GDM1 (cell line): ENCODE measurements at regions not wholly inside any gene's neighbourhood (a gene's known extent, or its start where the extent isn't known, plus 50 kb on each side); places are given as distances from the start of the nearest gene placed in this dataset.
"Not testable (repeated sequence)": the region's sequence is repeated elsewhere in the genome, so short reads cannot be mapped to it uniquely, and the experiment has no call there.

Experiments
- DNase-seq: peaks from one replicate; lab custom pipeline; 2025; lab: John Stamatoyannopoulos, UW

DNA sequence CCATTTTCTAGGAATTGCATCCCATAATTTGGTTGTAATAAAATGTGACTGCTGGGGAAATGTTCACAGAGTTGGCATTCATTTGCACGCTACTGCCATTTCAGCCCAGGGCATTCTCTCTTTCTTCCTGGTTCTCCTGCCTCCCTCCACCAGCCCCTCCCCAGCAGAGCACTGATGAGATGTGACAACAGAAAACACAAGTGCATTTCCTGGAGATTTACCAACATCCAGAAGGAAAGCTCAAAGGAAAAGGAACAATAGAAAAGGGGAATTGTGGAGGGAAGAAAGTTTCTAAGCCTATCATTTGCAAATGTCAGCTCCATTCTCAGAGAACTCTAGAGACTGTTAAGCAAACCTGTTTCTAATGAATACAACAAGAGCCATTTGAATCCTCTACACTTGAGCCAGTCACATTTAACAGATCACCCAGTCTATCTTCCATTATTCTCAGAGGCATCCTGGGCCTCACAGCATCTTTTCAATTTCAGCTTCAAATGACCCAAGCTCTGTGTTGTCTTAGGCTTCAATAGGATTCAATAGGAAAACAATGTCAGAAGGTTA is 395.6 kb upstream of the PBX1 start:
- no peak for DNase-seq

DNA sequence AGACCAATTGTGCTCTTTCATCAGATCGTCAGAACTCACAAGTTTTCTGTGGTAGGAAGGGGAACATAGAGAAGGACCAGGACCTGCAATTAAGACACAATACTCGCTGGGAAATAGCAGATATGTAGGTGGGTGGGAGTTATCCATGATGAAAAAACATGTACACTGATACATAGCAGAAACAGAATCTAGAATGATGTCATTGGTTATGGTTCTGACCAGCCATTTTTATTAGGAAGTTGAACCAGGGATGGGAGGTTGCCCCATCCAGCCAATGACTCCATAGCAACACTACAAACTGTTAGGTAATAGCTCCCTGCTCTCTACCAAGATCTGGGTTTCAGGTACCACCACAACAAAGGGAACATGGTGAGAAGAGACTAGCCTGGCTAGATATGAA is 393.5 kb upstream of the PBX1 start:
- no peak for DNase-seq

DNA sequence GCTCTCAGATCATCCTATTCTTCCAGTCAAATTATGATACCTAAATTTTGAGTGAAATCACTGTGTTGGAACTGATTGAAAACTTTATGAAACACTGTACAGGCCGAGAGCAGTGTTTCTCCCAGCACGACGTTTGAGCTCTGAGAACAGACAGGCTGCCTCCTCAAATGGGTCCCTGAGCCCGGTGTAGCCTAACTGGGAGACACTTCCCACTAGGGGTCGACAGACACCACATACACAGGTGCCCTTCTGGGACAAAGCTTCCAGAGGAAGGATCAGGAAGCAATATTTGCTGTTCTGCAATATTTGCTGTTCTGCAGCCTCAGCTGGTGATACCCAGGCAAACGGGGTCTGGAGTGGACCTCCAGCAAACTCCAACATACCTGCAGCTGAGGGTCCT is 392.5 kb upstream of the PBX1 start:
- not testable (repeated sequence) for DNase-seq

DNA sequence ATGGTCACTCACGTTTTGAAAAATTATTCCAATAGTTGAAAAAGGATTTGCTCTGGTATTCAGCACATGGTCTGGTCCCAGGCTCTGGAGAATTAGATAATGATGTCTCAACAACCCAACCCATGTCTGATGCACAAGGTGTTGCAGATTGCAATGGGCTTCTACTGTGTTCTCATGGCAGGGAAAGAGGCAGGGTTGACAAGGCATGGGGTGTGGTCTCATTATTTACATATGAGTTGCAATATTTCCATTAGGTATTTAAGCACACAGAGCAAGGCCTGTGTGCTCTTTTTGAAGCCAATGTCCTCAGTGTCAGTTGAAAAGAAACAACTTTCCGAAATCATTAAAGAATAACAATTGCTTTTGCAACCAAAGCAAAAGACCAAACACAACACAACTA is 381.9 kb upstream of the PBX1 start:
- no peak for DNase-seq

DNA sequence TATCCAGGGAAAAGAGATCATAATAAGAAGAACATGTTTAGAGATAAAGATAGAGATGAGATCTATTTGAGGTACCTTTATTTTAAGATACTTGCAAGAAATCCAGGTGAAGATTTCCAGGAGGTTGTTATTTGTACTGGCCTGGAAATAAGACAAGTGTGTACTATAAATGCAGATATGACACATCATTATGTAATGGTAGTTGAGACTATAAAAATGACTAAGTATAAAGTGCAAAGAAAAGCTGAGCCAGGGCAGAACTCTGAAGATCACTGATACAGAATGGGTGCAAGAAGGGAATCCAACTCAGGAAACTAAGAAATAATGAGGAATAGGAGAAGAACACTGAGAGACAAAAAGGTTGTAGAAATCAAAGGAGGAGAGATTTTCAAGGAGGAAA is 378.2 kb upstream of the PBX1 start:
- DNase-seq: no peak

DNA sequence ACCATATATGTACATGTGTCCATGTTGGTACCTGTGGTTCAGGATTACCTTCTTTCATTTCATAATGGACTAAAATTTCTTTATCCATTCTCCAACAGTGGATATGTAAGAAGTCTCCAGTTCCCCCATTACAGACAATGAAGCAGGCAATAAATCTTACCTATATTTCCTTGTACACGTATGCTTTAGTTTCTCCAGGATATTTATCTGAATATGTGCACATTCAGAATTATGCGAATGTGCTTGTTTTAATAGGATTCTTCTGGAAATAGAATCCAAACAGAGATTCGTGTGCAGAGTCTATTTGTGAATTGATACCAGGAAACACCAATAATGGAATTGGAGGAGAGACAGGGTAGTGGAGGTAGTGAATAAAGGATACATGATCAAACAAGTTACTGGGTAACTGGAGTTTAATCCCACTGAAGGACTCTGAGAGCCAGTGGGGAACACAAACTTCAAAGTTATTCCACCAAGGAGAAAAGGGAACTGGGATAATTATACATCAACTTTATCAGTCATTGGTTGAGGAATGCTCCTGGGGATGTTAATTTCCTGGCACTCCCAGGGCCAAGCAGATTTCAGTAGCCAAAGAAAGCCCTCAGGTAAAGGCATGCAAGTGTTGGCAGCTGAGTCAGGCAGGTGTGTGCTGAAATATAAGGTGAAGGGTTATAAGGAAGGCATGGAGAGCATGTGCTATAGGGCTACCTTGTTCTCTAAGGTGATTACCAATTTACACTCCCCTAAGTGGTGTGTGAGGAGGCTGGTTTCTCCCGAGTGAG is 374.9 kb upstream of the PBX1 start:
- no peak for DNase-seq

DNA sequence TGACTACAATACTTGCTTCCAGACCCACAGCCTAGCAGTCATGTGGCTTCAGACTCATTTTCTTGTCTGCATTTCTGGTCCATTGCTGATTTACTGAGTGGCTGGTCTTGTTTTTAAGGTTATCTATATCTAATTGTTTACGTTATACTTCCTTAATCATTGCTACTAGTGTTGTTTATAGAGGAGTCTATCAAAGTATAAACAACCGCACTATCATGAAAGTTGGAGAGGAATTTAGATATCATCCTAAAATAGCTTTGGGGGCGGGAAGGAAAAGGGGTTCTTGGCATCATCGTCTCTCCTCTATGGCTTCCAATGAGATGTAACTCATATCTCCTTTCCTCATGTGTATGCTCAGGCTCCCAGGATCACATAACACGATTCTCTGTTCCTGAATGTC is 372.1 kb upstream of the PBX1 start:
- no peak for DNase-seq

DNA sequence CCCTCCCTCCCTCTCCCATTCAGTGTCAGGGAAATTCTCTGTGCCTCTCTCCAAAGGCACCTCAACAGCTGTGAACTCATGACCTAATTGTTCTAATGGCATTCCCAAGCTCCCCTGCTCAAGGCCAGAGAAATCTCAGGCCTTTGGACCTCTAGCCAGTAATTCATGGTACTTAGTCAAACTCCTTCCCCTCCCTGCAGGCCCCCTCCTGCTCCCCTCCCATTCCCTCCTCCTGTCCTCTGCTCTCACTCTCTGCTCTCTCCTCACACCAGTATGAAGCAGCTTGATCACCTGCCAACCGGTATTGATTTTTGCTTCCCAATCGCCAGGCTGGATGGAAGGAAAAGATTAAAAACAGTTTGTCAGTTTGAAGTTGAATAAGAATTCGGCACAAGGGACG is 370.5 kb upstream of the PBX1 start:
- DNase-seq: no peak

DNA sequence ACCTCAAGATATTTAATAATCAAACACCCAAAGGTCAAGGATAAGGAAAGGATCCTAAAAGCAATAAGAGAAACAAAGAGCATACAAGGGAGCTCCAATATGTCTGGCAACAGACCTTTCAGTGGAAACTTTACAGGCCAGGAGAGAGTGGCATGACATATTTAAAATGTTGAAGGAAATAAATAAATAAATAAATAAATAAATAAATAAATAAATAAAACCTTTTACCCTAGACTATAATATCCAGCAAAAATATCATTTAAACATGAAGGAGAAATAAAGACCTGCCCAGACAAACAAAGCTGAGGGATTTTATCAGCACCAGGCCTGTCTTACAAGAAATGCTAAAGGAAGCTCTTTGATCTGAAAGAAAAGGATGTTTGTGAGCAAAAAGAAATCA is 367.8 kb upstream of the PBX1 start:
- DNase-seq: no peak

DNA sequence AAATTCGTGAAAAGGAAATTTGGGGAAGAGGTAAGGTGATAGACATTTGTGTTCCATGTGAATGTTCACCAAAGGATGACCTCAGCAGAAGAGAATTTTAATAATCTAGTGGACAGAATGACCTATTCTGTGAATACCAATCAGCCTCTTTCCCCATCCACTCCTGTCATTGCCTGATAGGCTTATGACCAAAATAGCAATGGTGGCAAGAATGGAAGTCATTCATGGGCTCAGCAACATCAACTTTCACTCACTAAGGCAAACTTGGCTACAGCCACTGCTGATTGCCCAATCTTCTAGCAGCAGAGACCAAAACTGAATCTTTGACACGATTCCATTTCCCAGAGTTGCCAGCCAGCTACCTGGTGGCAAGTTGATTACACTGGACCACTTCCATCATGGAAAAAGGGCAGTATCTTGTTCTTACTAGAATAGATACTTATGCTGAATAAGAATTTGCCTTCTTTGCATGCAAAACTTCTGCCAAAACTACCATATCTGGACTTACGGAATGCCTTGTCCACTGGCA is 348.7 kb upstream of the PBX1 start:
- no peak for DNase-seq

DNA sequence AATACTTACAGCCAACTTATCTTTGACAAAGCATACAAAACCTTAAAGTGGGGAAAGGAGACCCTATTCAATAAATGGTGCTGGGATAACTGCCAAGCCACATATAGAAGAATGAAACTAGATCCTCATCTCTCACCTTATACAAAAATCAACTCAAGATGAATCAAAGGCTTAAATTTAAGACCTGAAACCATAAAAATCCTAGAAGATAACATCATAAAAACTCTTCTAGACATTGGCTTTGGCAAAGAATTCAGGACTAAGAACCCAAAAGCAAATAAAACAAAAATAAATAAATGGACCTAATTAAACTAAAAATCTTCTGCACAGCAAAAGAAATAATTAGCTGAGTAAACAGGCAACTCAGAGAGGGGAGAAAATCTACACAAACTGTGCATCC is 335.6 kb upstream of the PBX1 start:
- no peak for DNase-seq

DNA sequence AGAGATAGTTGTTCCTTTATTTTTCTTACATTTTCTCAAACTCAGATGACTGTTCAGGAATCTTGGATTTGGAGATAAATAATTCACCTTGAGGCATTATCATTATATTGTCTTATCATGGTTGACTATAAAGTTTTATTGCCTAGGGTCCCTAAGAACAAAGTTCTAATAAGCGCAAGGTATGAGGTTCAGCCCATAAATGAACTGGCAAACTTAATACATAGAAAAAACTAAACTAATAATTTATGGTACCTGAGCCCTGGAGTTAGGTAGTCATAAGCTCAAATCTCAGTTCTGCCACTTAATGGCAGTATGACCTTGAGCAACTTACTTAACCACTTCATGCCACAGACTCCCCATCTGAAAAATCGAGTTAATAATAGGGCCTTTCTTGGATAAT is 334.0 kb upstream of the PBX1 start:
- DNase-seq: no peak

DNA sequence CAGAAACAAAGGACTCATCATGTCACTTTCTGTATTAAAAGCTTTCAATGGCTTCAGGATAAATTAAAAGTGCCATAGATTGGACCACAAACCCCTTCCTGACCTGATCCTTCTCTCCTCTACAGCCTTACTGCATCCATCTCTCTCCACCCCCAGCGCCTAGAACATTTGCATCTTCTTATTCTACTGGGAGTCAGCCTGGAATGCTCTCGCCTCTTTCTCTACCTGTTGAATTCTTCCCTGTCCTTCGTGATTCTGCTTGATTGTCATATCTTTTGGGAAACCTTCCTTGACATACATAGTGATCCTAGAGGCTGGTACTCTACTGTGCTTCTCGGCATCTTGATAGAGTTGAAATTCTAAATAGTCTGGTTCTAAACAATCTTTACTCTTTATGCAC is 332.0 kb upstream of the PBX1 start:
- no peak for DNase-seq

DNA sequence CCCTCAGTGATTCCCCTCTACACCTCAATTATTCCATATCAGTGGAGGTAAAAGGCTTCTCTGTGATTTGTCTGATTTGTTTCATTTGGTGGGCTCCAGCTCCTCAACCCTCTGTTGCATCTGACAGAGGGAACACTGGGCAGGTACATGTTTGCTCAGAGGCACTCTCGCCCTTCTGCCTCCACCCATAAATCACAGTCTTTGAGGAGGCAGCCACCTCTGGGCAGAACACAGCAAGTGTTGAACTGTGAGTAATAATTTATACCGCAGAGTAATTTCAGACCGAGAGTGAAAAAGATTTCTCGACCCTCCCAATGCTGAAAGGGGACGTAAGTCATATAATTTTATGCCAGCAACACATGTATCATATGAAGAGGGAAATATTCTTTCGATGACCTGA is 330.1 kb upstream of the PBX1 start:
- DNase-seq: no peak

DNA sequence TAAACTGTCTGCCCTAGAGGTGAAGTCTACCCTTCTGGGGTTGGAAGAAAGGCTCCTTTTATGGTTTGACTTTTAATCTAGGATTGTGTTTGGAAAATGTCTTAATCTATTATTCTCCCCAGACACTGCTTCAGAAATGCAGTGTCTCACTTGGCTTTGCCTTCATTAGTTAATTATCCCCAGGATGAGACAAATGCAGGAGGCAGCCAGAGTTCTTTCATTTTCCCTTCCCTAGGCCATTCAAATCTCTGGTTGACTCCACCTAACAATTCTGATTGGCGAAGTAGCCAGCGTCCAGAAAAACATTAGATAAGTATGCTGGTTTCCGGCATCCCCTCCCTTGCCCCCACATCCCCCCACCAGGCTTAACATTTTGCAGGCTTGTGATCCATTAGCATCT is 325.8 kb upstream of the PBX1 start:
- no peak for DNase-seq

DNA sequence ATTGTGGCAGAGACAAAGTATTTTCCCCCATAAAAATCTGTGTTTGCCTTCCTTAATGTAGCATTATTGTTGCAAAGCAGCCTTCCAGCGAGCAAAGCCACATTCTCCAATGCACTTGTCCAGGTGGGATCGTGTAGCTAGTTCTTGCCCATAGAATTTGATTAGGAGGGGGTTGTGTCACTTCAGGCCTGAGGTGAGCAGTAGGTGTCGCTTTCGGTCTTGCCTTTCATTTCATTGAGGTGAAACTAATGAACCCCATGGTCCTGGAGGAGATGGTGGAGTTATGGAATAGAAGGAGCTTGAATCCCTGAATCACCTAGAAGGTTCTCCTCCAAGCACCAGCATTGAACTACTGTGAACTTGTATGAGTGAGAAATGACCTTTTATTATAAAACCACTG is 318.9 kb upstream of the PBX1 start:
- no peak for DNase-seq

DNA sequence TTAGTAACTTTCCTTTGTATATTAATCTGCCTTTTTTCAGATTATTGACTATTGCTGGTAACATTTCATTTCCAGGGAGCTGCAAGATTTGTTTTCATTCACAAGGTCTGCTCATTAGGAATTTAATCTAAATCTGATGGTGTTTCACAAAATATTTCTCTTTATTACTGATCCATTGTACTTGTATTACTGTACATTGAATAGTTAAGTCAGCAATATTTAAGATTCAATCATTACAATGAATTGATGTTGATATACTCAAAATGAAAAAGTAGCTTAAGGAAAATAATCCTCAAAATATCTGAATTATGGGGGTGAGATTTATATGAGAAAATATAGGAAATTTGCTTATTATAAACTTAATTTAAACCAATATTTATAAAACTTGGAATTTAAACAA is 308.6 kb upstream of the PBX1 start:
- no peak for DNase-seq

DNA sequence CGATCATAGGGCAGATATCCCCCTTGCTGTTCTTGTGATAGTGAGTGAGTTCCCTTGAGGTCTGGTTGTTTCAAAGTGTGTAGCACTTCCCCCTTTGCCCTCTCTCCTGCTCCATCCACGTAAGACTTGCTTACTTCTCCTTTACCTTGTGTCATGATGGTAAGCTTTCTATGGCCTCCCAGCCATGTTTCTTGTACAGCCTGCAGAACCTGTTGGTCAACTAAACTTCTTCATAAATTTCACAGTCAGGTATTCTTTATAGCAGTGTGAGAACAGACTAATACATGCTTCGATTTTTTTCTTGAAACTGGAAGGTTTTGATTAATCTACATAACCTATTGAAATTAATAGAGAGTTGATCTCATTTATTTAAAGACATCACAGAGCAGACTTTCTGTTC is 302.5 kb upstream of the PBX1 start:
- no peak for DNase-seq

DNA sequence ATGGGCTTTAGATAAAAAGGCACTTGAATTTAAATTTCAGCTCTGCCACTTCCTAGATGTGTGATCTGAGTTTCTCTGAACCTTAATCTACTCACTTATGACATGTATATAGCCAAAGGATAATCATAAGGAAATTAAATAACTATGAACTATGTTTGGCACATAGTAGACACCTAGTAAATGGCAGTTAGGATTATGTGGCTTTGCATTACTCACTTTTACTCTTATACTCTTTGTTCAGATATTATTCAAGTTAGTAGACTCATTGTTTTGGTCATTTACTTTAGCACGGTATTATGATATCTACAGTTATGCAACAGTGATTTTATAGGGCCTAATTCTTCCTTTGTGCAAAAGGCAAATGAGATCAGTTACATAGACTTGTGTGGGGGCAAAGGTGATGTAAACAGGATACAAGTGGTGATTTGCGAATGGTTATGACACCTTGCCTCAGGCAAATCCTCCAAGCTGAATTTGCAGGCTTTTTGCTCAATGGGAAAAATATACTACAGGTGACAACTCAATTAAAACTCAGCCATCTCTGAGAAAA is 297.2 kb upstream of the PBX1 start:
- DNase-seq: no peak

DNA sequence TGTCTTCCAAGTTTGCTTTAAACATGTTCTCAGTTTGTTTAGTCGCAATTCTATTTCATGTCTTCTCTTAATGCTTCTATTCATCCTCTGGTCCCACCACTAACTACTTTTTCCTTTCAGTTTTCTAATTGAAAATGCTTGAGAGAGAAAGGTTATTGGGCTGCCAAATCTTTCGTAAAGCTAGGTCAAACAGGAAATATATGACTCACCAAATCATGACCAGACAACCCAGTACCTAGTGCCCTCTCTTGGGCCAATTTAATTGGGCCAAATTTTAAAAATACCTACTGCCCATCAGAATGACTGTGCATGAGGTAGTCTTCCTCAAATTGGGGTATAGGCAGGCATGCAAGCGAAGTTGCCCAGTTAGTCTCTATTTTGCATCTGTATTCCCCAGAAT is 295.4 kb upstream of the PBX1 start:
- DNase-seq: no peak

DNA sequence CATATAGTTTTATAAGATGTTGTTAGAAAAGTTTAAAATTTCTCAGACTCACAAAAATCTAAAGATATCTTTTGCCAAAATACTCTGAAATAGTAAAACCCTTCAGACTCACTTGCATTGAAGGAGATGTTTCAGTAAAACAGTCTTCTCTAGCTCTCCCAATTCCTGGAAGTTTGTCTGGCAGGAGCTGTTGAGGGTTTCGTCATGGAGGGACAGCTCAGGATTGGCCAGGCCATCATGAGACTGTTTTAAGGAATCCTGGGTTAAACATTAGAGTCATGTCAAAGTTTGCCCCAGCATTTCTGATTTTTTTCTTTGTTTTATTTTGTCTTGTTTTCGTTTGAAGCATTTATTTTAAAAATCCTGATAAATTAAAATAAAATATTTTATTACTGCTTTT is 293.8 kb upstream of the PBX1 start:
- no peak for DNase-seq

DNA sequence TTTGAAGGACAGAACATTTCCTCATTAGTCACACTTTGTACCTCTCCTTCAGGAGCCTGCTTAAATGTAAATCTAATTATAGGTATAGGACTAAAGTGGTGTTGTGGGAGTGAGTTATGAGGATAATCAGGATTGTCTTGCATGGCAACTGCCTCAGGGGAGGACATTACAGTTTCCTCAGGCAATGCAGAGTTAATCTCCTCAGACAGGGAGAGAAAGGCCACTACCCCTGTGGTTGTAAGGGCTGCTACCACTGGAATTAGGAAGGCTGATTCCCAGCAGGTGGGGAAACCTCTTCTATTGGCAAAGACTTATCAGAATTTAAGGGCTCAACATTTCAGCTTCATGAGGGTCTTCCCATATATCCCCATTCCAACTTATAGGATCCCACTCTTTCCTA is 286.8 kb upstream of the PBX1 start:
- DNase-seq: no peak

DNA sequence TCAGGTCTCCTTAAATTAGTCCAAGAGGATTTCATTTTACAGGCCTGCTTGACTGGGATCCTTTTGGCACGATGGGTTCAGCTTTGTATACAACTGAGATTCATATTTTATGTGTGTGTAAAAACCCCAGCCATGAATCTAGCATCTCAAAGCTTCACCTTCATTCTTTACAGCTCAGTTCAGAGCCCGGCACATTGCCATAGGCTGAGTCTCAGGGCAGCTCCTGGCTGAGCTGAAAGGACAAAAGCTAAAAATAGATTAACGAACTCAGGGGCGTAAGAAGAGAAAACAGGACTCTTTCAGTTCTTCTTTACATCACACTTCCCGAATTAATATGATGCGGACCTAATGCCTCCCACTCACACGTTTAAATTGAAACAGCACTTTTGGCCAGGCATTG is 262.8 kb upstream of the PBX1 start:
- no peak for DNase-seq

DNA sequence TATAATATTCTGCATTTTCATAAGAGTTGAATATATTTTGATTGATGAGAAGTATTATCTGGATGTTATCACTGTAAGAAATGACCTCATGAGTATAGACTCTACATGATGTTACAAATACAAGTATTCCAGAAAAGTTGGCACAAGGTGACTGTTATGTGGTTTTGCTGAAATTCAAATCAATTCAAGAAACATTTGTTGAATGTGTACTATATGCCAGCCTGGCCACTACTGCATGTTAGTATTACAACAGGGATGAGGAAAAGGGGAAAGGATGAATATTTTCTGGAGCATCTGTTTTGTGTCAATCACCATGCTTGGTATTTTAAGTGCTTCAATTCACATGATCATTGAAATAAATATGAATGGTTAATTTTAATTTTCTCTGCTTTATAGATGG is 250.9 kb upstream of the PBX1 start:
- DNase-seq: no peak
